ENCODE measurements at regions not wholly inside any gene's neighbourhood (a gene's known extent, or its start where the extent isn't known, plus 50 kb on each side); places are given as distances from the start of the nearest gene placed in this dataset.

GRCh38 chr2:88283886-88284592 is 113.9 kb downstream of the THNSL2 start:
- DNase-seq (ENCODE audit: low spot score): no peak

- no peak for DNase-seq (ENCODE audit: low spot score)
Measured at GRCh38 chr2:88281302-88282217, 111.4 kb downstream of the THNSL2 start.

- no peak for DNase-seq (ENCODE audit: low spot score)
Measured at GRCh38 chr2:88269836-88270235, 99.7 kb downstream of the THNSL2 start.

GRCh38 chr2:88265352-88266303 is 95.5 kb downstream of the THNSL2 start:
- DNase-seq (ENCODE audit: low spot score): no peak

GRCh38 chr2:88263861-88264260 is 93.7 kb downstream of the THNSL2 start:
- no peak for DNase-seq (ENCODE audit: low spot score)

- DNase-seq (ENCODE audit: low spot score): no peak
Measured at GRCh38 chr2:88261725-88262124, 91.6 kb downstream of the THNSL2 start.

GRCh38 chr2:88258208-88258607 is 88.1 kb downstream of the THNSL2 start:
- DNase-seq (ENCODE audit: low spot score): no peak

- DNase-seq (ENCODE audit: low spot score): no peak
Measured at GRCh38 chr2:88254437-88255091, 84.4 kb downstream of the THNSL2 start.

- no peak for DNase-seq (ENCODE audit: low spot score)
Measured at GRCh38 chr2:88253997-88254396, 83.9 kb downstream of the THNSL2 start.

- no peak for DNase-seq (ENCODE audit: low spot score)
Measured at GRCh38 chr2:88253375-88253774, 83.2 kb downstream of the THNSL2 start.

GRCh38 chr2:88252646-88253045 is 82.5 kb downstream of the THNSL2 start:
- no peak for DNase-seq (ENCODE audit: low spot score)

GRCh38 chr2:88252111-88252510 is 82.0 kb downstream of the THNSL2 start:
- DNase-seq (ENCODE audit: low spot score): no peak

- DNase-seq (ENCODE audit: low spot score): no peak
Measured at GRCh38 chr2:88250404-88250803, 80.3 kb downstream of the THNSL2 start.

- no peak for DNase-seq (ENCODE audit: low spot score)
Measured at GRCh38 chr2:88248280-88248828, 78.2 kb downstream of the THNSL2 start.

- DNase-seq (ENCODE audit: low spot score): no peak
Measured at GRCh38 chr2:88247531-88247930, 77.4 kb downstream of the THNSL2 start.

GRCh38 chr2:88245109-88245508 is 75.0 kb downstream of the THNSL2 start:
- no peak for DNase-seq (ENCODE audit: low spot score)

- DNase-seq (ENCODE audit: low spot score): no peak
Measured at GRCh38 chr2:88239781-88240180, 69.6 kb downstream of the THNSL2 start.

- no peak for DNase-seq (ENCODE audit: low spot score)
Measured at GRCh38 chr2:88236666-88237065, 66.5 kb downstream of the THNSL2 start.

Data from hepatic stellate cell (primary cell).